ENCODE measurements at regions not wholly inside any gene's neighbourhood (a gene's known extent, or its start where the extent isn't known, plus 50 kb on each side); places are given as distances from the start of the nearest gene placed in this dataset.

DNA sequence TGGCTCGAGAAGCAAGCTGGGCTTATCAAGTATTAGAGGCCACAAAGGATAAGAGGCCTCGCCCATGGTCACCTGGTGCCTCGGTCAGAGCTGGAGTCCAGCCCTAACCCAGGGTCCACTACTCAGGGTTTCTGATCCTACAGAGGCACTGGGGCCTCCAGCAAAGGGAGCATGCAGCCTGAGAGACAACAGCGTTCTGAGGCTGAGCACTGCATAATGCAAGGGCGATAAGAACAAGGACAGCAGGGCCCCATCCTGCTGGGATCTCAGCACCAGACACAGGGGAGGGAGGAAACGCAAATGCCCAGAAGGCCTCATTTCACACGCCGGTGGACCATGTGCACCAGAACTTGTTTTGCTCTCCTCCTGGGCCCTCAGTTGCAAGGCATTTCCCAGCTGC is 63.0 kb downstream of the C5orf15 start:
- no peak for DNase-seq (ENCODE audit: low read depth)

- DNase-seq (ENCODE audit: low read depth): no peak
Observed at GRCh38 chr5:133904641-133905040, 63.8 kb downstream of the C5orf15 start.

DNA sequence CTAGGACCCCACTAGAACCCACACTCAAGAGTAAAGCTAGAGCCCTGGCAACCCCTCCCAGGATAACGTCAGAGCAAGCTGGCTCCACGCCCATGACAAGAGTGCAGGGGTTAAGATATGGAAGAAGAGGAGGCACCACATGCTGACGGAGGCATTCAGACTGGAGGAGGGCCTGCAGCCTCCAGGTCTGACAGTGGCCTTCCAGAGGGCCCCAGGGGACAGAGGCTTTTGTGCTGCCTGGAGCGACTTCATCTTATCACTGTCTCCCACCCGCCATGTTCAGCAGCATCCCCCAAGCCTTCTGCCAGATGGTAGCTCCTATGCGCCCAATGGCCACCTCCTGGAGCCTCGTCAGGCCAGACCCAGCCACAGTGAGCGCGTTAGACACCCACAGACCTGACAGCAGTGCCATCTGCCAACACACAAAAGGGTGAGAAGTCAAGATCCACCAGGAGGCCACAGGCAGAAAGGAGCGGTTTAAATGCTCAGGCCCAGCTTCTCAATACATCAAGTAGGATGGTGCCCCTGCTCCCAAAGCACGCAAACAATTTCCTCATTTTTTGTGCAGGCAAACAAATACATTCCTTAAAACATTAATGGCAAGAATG is 65.8 kb downstream of the C5orf15 start:
- no peak for DNase-seq (ENCODE audit: low read depth)

DNA sequence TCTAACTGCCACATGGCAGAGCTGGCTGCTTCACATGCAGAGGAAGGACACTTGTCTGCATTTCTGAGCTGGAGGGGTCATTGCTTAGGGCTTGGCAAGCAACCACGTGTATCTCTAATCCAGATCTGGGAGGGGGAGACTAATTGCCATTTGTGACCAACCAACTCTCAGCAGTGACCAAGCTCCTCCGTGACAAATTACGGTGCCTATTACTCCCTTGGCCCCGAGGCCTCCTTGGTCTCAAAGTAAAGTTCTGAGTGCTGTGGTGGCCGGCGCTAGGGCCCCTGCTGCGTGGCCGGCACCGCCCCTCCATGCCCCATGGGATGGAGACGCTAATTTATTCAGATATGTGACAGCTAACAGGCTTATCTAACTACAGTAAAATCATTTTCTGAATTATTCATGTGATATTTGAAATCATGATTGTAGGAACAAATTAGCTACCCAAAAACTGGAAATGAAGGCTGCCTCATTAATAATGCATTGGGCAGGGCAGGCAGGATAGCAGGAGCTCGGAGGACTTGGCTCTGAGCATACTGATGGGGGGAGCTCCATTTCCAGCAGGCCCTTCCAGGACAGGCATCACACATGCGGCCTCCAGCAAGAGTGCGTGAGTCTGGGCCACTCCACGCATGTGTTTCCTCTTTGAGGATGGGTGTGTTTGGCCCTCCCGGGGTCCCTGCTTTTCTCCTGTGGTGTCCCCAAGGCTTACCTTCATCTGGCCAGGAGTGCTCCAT is 67.7 kb downstream of the C5orf15 start:
- no peak for DNase-seq (ENCODE audit: low read depth)

GRCh38 chr5:133899506-133899905 is 68.9 kb downstream of the C5orf15 start:
- DNase-seq (ENCODE audit: low read depth): no peak

GRCh38 chr5:133898440-133898839 is 70.0 kb downstream of the C5orf15 start:
- DNase-seq (ENCODE audit: low read depth): no peak

DNA sequence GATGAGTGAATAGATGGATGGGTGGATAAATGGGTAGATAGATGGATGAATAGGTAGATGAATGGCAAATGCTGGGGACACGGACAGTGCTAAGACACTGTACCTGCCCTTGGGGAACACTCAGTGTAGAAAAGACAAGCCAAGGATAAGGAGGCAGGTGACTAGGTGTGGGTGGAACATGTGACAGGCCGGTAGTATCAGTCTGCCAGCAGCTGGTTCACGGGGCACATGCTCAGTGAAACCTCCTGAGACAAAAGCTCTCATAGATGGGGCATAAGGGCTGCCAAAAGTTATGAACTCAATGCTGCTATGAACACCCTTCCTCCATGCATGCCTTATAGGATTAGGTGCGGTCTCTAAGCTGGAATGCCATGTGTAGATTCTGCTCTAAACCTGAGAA is 71.0 kb downstream of the C5orf15 start:
- DNase-seq (ENCODE audit: low read depth): no peak

DNA sequence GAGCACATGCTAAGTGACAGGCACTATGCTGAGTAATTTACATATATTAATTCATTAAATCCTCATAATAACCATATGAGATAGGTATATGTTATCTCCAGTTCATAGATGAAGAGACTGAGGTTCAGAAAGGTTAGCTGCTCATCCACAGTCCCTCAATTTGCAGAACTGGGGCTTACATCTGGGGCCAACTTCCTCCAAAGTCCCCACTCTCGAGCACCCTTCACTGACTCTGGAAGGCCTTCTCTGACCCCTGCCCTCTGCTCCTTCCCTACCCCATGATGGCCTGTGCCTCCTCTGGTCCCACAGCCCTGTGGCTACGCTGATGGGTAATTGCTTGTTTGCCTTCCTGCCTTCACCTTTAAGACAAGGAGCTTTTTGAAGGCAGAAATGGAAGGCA is 71.6 kb downstream of the C5orf15 start:
- no peak for DNase-seq (ENCODE audit: low read depth)

DNA sequence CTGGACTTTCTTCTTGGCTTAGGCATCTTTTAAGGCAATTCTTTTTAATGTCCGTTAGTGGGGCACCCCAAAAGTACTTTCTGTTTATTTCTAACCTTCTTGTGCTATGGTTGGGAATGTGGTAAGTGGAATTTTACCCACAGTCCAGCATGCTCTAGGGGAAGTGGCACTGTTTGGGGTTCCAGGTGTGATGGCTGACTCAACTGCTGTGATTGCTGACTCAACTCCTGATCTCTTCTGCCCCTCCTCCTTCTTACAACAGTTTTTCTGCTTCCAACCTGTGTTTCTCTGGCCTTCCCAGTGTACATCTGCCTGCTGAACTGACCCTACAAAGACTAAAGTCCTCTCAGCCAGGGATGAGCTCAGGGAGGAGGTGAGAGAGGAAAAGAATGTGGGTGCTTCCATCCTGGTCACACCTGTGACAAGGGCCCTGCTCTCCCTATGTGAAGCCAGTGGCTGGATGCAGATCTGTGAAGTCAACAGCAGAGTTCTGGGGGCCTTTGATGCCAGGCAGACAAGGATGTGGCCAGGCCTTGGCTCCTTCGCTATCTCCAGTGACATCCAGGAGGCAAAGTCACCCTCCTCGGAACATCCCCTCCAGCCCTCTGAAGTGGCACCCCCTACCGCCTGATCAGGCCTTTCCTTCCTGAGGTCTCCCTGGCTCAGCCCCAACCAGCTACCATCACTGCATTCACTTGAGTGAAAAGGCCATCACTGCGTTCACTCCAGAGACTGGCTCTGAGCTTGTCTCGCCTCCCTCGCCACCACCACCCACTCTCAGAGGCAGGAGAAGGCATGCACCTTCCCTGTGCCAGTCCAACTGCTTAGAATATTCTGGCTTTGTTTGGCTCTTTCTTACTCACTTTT is 72.2 kb downstream of the C5orf15 start:
- no peak for DNase-seq (ENCODE audit: low read depth)

GRCh38 chr5:133894143-133894542 is 74.3 kb downstream of the C5orf15 start:
- no peak for DNase-seq (ENCODE audit: low read depth)

DNA sequence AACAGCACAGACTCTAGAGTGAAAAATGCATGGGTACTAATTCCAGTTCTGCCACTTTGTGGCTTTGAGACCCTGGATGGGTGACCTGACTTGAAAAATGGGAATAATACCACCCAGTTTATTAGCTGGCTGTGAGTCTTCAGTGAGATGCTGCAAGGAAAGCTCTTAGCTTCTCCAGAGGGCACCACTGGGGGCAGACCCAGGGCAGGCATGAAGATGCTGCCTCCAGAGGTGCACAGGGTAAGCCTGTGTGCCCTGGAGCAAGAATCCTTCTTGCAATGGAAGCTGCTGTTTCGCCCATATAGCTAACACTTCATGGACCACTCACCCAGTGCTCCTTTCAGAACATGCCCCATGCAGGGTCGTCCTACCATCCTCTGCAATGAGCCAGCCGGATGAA is 75.7 kb downstream of the C5orf15 start:
- DNase-seq (ENCODE audit: low read depth): no peak

- DNase-seq (ENCODE audit: low read depth): no peak
Observed at GRCh38 chr5:133892306-133892705, 76.1 kb downstream of the C5orf15 start.

DNA sequence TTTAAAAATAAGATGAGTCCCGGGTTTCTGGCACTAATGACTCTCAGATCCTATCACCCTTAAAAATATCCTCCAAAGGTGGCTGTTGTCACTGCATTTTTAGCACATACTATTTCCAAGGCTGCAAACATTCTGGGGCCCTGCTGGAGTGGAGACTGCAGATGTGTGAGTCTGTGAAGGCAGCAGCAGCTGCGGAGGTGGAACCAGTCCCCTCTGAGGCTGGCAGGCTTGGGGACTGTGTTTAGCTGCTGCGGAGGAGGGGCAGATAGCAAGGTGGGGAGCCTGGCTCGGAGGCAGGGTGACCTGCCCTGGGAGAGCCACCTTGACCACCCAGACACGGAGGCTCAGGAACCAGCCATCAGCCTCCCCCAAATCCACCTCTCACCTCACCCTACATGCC is 77.0 kb downstream of the C5orf15 start:
- no peak for DNase-seq (ENCODE audit: low read depth)

- no peak for DNase-seq (ENCODE audit: low read depth)
Observed at GRCh38 chr5:133890776-133891280, 77.6 kb downstream of the C5orf15 start.

- no peak for DNase-seq (ENCODE audit: low read depth)
Observed at GRCh38 chr5:133890314-133890713, 78.1 kb downstream of the C5orf15 start.

GRCh38 chr5:133889271-133889905 is 79.0 kb downstream of the C5orf15 start:
- DNase-seq (ENCODE audit: low read depth): no peak

- no peak for DNase-seq (ENCODE audit: low read depth)
Observed at GRCh38 chr5:133888625-133888991, 79.8 kb downstream of the C5orf15 start.

DNA sequence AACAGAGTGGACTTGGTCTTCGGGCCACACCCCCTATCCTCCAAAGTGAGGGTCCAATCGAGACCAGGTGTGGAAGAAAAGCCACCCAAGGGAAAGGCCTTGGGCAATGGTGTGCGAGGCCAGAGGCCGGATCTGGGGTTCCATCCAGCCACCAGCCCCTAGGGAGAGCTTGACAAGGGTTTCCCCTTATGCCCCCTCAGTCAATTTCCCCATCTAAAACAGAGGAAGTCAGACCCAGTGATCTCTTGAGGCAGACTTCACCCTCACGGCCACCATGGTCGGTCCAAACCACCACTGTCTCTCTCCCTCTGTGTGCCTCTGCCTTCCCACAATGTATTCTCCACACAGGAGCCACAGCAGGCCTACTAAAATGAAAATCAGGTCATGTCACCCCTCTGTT is 82.9 kb downstream of the C5orf15 start:
- no peak for DNase-seq (ENCODE audit: low read depth)

- DNase-seq (ENCODE audit: low read depth): no peak
Observed at GRCh38 chr5:133884569-133885311, 83.7 kb downstream of the C5orf15 start.

DNA sequence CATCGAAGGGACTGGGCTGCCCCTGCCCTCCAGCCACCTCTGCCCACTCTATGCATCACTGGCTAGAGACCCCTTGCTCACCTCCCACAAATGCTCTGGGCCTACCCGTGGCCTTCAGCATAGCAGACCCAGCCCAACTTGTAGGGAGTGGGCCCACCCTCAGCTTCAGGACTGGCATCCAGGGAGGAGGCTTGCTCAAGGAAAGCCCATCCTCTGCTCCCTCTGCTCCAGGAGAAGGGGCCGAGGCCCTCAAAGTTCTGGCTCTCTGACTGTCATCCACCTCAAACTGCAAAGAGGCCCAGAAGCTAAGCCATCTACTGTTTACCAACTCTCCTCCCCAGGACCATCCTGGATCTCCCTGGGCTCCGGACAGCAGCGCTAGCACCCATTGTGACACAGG is 84.5 kb downstream of the C5orf15 start:
- no peak for DNase-seq (ENCODE audit: low read depth)

- DNase-seq (ENCODE audit: low read depth): no peak
Observed at GRCh38 chr5:133882846-133883245, 85.6 kb downstream of the C5orf15 start.

- no peak for DNase-seq (ENCODE audit: low read depth)
Observed at GRCh38 chr5:133882389-133882695, 86.1 kb downstream of the C5orf15 start.
